HG02610 (cell line): ENCODE measurements at regions not wholly inside any gene's neighbourhood (a gene's known extent, or its start where the extent isn't known, plus 50 kb on each side); places are given as distances from the start of the nearest gene placed in this dataset.
"Not testable (repeated sequence)": the region's sequence is repeated elsewhere in the genome, so short reads cannot be mapped to it uniquely, and the experiment has no call there.

Experiments used
- ATAC-seq: cut with Tn5 transposase; IDR thresholded peaks from one replicate; pipeline ENCODE4 v1.9.1; 2021; ENCODE audit warnings: mild to moderate bottlenecking, moderate library complexity; ENCODE audit not compliant: unreplicated experiment

DNA sequence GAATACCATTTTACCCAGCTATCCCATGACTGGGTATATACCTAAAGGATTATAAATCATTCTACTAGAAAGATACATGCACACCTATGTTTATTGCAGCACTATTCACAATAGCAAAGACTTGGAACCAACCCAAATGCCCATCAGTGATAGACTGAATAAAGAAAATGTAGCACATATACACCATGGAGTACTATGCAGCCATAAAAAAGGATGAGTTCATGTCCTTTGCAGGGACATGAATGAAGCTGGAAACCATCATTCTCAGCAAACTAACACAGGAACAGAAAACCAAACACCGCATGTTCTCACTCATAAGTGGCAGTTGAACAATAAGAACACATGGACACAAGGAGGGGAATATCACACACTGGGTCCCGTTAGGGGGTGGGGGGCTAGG, 191.9 kb upstream of the POU5F2 start:
- ATAC-seq, result not testable (repeated sequence)

DNA sequence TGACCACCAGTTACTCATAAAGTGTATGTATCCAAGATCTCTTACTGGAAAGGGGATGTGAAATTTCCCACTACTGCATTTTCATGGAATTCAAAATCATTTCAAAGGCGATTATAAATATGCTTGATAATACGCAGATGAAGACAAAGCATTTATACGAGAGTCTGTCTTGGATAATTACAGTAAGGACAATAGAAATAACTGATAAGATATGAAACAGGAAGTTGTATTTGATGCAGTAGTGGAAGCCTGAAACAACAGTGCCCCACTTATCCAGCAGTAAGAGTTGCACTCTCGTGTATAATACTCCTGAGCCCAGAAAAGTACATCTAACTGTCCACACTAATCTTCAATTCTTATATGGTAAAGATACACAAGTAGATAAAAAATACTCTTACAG, 188.7 kb upstream of the POU5F2 start:
- no peak for ATAC-seq

DNA sequence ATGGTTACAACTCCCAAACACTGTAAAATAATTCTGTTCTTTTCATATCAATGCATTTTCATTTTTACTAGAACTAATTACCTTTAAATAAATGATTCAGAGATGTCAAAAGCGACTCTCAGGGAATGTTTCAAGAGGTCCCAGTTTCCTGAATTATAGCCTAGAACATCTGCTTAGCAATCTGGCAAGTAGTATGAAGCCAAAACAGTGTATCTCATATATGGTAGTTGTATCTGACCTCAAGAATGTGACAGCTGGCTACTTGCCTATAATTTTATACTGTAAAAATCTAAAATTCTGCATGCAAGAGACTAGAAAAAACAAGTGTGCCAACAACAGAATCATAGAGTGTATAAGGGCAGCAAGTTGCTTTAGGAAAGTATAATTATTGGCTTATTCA, 187.7 kb upstream of the POU5F2 start:
- no peak for ATAC-seq

DNA sequence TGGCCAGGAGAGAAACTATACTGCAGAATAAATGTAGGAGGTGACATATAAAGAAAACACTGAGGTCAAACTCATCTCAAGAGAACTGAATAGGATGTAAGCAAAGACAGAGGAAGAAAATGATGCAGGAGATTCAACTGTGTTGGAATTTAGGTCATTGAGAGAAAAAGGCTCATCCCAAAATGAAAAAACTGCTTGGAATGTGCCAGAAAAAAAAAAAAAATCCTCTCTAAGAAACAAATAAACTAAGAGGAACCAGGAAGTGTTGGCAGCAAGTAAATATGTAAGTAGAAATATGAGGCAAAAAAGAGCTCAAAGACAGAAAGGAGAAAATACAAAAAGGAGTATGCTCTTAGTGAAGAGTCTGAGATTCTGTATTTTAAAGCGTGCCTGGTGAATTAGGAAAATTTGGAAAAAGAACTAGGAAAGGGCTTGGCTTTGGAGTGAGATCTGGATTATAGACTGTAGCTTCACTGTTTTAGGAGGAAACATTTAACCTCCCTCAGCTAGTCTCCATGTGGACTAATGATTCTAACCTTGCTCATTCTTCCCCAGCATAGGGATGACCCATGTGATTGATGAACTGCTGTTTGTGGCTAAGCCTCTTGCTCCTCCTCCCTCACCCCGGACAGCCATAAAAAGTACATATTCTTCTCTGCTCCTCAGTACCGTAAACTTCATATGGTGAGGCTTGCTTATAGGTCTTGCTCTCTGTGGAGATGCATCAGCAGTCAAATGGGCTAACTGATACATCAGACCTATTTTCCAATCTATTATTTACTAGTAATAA, 185.6 kb upstream of the POU5F2 start:
- no peak for ATAC-seq

DNA sequence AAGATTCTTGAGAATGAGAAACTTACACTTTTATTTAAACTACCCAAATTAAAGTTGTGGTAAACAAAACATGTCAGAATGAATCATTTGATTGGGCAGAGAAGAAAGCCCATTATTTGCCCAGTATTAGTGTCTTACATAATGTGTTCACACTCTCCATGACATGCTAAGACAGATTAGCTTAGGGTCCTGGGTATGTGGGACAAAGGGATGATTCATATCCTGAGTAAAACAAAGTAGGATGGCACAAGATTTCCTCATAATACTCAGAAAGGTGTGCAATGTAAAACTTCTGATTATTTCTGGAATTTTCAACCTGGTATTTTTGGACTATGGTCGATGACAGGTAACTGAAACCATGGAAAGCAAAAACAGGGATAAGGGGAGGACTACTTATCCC, 183.9 kb upstream of the POU5F2 start:
- ATAC-seq, result no peak

DNA sequence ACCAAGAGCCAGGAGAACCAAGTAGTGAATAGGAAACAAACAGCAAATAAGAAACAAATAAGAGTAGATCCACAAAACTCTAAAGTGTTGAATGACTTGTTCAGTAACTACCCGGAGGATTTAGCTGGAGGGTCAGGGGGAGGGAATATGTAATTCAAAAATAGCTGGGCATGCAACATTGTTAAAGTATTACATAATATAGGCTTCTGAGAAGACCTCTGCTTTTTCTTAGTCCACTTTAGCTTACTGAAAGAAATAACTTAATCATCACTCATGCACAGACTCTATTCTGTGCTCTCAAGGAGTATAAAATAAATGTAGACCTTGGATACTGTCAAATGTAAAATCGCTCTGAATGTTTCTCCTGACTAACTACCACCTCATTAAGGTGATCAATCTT, 183.2 kb upstream of the POU5F2 start:
- ATAC-seq, result no peak

DNA sequence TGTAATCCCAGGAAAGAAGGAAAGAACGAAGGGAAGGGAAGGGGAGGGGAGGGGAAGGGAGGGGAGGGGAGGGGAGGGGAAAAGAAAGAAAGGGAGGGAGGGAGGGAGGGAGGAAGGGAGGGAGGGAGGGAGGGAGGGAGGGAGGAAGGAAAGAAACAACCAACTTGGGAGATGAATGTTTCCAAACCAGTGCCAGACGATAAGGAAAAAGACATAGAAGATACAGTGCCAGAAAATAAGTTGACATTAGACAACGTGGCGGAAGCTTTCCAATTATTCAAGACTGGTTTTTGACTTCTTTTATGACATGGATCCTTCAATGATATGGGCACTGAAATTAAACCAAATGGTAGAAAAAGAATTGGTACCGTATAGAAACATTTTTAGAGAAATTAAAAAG, 181.2 kb upstream of the POU5F2 start:
- ATAC-seq, result no peak

DNA sequence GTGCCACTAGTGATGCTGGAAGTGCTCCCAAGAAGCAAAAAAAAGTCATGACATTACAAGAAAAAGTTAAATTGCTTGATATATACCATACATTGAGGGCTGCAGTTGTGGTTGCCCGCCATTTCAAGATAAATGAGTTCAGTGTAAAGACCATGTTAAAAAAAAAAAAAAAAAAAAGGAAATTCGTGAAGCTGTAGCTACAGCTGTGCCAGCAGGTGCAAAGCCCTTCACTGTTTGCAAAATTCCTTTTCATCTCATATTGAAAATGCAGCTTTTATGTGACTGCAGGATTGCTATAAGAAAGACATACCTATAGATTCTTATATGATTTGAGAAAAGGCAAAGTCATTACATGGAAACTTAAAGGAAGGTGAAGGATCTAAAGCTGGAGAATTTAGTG, 179.6 kb upstream of the POU5F2 start:
- no peak for ATAC-seq

DNA sequence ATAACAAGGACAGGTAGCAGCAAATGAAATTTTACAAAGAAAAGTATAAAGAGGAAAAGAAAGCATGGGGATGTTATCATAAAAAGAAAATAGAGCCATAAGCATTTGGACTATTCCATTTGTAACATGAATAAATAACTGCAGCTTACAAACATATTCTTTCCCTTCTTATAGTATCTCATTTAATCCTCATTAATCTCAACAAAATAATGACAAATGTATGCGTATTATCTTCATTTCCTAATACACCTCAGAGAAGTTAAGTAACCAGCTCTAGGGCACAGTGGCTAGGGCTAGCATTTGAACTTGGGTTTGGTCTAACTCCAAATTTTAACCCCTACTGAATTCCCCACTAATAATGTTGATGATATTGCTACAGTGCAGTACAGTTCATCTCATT, 175.5 kb upstream of the POU5F2 start:
- ATAC-seq, result no peak

DNA sequence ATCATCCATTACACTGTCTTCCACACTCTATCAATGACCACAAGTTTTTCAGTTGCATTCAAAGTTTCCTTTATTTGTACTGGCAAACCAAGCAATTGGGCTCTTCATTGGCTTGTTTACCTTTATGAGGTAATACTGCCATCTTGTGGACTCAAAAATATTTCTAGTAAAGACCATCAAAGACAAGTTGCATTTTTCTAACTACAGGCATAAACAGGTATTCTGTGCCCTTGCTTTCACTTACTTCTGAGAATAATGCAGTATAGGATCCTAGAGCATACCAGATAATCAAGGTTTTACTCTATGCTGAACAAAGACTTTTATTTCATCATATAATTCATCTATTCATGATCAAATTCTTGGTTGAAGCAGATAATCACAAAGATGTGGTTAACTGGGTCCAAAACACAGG, 173.7 kb upstream of the POU5F2 start:
- peak; percentile 59 for ATAC-seq

DNA sequence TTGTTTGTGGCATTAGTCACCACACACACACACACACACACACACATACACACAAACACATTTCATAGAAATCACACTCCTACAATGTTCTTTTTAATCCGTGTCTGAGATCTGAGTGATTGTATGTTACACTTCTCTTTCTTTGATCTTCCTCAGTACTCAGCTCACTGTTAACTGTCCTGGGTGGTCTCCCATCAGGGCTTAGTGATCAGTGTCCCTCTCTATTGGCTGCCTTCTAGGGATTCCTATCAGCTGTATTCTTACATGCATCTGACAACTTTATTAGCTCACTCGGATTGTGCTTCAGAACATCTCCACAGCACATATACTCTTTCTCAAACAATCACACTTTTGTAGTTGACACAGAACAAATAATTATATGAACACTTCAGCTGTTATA, 170.2 kb upstream of the POU5F2 start:
- ATAC-seq, result no peak

DNA sequence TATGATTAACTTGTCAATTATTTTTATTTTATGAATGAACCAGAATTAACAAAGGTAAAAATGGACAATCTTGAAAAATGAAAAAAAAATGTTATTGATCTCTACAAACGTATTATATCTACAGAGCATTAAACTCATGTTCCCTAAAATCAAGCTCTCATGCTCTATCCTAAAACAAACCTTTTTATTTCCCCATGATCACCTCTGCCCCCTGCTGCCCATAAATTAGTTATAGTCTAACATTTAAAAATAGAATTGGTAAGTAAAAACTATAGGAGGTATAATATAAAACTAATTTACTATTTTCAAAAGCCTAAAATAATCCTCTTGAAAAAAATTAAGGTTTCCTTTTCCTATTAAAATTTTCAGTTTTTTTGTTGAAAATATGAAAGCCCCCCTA, 168.0 kb upstream of the POU5F2 start:
- no peak for ATAC-seq

DNA sequence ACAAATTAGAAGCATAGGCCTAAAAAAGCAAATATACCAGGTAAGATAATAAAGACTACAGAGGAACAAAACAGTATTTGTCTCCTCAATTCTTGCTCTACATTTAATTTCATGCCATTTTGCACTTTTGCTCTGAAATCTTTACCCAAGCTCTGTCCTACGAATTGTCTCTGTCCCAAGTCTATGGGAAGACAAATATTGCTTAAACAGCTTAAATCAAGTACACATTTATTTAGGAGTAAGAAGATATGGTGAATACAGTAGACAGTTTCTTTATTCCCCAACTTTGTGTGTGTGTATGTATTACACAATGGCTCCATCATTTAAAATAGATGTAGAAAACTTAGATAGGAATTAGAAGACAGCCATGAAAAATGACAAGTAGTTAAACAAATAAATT, 163.5 kb upstream of the POU5F2 start:
- ATAC-seq, result no peak

DNA sequence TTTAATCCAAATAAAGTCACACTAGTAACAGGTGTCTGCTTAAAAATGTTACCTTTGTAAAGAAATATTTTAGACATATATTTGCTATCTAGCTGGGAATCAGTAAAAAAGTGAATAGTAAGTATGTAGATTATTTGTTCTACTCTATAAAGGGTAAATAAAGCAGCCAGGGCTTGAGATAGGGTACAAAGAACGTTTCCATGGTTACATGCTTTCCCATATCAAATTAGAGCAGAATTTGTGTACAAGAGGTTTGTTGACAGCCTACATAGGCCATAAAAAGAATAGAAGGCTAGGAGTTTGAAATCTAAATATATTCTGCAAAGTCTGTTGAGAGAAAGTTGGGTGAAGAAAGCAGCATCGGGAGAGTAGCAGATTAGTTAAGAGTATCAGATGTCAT, 160.9 kb upstream of the POU5F2 start:
- ATAC-seq, result no peak

DNA sequence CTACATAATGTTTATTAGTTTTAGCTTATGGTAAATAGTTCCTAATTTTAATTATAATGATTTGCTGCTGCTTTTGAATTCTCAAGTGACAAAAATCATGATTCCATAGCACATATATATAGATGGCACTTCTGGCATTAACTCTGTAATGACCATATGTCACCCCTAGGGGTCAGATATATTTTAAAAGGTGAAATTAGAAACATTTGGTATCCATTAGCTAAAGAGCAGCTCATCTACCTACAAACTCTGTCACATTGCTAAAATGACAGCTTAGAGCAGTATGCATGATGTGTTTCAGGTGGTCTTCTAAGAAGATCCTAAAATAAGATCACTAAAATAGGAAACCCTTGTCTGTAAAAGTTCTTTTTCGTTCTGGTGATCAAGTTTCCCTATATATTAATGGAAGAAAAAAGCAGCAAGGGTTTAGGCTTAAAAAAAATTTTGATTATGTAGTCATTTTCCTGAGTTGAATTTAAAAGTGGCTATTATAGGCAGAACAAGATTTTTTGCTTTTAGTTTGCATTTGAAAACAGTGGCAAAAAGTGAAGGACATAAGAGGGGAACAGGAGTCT, 157.7 kb upstream of the POU5F2 start:
- ATAC-seq, result peak; percentile 72

DNA sequence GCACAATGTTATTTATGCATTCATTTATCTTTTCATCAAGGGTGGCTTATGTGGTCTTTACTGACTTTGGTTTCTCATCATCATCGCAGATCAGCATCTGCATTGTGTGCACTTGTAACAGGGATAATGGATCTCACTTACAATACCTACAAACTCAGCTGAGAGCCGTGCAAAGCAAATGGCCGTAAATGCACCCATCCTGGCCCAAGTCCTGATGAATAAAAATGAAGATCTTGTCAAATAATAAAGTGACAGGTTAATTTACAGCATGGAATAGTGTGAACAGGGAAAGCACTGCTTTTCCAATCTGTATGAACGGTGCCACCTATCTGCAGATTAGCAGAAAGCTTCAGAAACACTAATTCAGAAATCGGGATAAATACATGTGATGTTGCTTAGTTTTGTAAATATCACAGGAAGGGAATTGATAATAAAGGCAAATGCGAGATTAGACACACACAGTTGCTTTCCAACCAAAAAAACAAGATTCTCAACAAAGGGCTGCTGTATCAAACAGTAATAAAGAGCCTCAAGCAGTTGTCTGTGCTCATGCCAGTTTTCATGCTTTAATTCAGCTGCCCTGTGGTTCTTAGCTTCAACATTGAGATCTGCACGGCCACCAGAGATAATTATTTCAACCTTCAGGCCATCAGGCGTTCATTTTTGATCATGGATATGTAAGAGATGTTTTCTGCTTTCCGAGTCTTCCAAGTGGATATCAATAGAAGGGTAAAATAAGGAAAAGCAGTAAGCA, 153.4 kb upstream of the POU5F2 start:
- no peak for ATAC-seq

DNA sequence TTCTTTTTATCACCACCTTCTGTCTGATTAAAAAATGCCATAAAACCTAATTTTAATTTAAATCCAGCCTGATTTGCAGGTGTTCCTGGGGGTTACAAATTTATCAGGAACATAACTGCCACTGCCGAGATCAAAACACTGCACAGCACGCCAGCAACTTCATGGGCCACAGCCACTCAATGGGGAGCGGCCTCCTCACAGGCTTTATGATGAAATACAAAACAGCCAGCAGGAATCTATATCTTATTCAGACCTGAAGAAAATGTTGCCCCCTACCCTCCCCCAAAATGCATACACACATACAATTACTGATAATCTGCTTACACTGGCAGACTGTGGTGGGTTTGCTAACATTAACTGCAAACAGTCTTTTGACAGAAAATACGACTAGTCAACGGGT, 151.7 kb upstream of the POU5F2 start:
- no peak for ATAC-seq

DNA sequence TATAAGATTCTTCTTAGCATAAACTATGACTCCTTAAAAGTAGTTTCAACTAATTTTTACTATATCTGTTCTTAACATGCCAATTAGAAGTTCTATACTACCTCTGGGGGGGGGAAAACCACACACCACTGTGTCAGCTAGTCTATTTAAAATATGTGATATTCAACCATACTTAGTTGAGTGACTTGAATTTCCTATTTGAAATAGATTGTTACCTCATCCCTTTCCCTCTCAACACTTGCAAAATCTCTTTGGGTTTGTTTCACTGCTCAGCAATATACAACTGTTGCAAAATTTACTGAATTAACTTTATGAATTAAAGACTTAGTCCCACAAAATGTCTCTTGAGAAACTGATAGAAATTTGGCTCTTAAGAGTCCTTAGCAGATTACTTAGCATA, 151.1 kb upstream of the POU5F2 start:
- no peak for ATAC-seq

DNA sequence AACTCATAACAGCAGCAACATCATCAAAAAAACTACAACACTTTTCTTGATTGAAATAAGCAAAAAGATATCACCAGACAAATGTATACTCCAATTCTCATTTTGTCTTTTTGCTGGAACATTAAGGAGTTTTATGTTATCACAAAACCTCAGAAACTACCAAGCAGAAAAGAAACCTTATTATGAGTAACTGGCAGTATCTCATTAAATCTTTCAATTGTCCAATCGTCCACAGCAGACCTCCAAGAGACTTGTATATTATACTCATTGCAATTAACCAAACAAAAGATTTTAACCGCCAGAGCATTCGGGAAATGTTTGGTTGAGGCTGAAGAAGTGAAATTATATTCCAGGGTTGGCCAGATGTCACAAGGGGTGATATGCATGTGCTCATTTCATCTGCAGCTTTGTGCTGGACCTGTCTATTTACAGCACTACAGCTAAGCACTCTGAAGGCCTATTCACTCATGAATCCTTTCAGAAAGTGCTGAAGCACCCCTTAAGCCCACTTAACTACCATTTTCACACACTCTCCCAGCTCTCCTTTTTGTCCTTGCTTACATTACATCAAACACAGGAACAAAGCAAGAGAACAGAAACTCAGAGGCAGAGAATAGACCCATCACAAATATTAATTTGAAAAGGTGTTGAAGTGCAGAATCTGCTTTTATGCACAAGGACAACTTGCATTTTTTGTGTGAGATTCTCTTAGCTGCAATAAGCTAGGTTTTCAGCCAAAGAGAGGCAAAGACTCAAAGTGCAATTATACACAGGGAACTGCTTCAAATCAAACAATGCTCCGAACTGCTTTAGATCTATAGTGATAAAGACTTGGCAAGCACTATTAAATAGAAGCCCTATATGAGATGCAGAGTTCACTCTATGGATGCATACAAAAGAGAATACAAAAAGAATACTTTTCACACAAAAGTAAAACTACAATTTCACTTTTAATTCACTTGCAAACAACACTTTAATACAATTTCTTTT, 150.4 kb upstream of the POU5F2 start:
- ATAC-seq, result no peak

DNA sequence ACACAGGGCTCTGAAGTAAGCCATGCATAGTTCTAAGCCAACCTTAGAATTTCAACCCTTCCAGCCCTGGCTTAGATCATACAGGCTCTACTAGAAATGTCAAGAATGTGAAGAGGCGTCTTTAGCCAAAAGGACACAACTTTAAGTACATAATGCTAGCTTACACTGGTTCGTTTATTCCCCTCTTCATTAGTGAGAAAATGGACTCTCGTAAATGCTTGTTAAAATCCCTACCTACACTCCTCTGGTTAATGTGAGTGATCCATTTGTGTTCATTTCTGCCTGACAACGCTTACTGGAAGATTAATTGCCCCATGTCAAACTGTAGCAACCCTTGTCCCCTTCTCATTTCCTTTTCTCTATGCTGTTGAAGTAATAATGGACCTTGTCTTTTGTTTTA, 149.3 kb upstream of the POU5F2 start:
- ATAC-seq, result no peak

DNA sequence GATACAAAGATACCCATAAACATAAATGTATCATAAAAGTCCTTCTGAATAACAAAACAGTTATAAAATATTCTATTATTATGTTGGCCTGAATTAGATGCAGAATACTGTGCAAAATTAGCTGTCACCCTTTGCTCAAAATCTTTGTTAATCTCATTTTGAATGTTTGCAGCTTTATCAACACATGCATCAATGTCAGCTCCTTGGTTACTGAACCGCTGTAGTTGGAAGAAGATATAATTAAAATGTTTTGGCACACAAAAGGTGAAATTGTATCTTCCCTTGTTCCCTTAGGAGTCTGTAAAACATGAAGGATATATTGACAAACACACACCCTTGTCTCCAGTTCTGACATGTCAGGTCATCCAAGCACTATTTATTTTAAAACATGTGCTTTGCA, 146.3 kb upstream of the POU5F2 start:
- ATAC-seq, result no peak
